Fibroblast of peridontal ligament (primary cell): ENCODE measurements at regions not wholly inside any gene's neighbourhood (a gene's known extent, or its start where the extent isn't known, plus 50 kb on each side); places are given as distances from the start of the nearest gene placed in this dataset.

ENCODE experiments used
- DNase-seq: peaks from one replicate; pipeline ENCODE4 v3.0.0-alpha.2; 2010; ENCODE audit errors: extremely low read depth

GRCh38 chr17:15112846-15113617 lies 152.1 kb downstream of the PMP22 start:
- DNase-seq = peak; percentile 29

- DNase-seq = no peak
Measured at GRCh38 chr17:15109608-15110007, 155.5 kb downstream of the PMP22 start.

- DNase-seq = no peak
Measured at GRCh38 chr17:15108992-15109391, 156.1 kb downstream of the PMP22 start.

GRCh38 chr17:15106540-15106939 lies 158.6 kb downstream of the PMP22 start:
- no peak for DNase-seq

GRCh38 chr17:15103785-15104184 lies 161.3 kb downstream of the PMP22 start:
- no peak for DNase-seq

GRCh38 chr17:15101175-15101574 lies 164.0 kb downstream of the PMP22 start:
- DNase-seq = no peak

- DNase-seq = no peak
Measured at GRCh38 chr17:15096511-15096910, 168.6 kb downstream of the PMP22 start.

- no peak for DNase-seq
Measured at GRCh38 chr17:15095935-15096334, 169.2 kb downstream of the PMP22 start.

- DNase-seq = peak; percentile 7
Measured at GRCh38 chr17:15092762-15093161, 172.4 kb downstream of the PMP22 start.

- no peak for DNase-seq
Measured at GRCh38 chr17:15092261-15092660, 172.9 kb downstream of the PMP22 start.

- DNase-seq = no peak
Measured at GRCh38 chr17:15091825-15092224, 173.3 kb downstream of the PMP22 start.

- no peak for DNase-seq
Measured at GRCh38 chr17:15090533-15090932, 174.6 kb downstream of the PMP22 start.

- no peak for DNase-seq
Measured at GRCh38 chr17:15087946-15088345, 177.2 kb downstream of the PMP22 start.

- DNase-seq = no peak
Measured at GRCh38 chr17:15086776-15087295, 178.3 kb downstream of the PMP22 start.

GRCh38 chr17:15085890-15086677 lies 179.0 kb downstream of the PMP22 start:
- DNase-seq = no peak

GRCh38 chr17:15083225-15083624 lies 181.9 kb downstream of the PMP22 start:
- DNase-seq = no peak

- DNase-seq = no peak
Measured at GRCh38 chr17:15081008-15081407, 184.1 kb downstream of the PMP22 start.

GRCh38 chr17:15078570-15078969 lies 186.6 kb downstream of the PMP22 start:
- DNase-seq = no peak

GRCh38 chr17:15076991-15077663 lies 188.0 kb downstream of the PMP22 start:
- no peak for DNase-seq

GRCh38 chr17:15051933-15052332 lies 213.2 kb downstream of the PMP22 start:
- no peak for DNase-seq

- no peak for DNase-seq
Measured at GRCh38 chr17:15049795-15050160, 215.3 kb downstream of the PMP22 start.
